Trophoblast cell (in vitro differentiated cells and primary cell): ENCODE measurements at regions not wholly inside any gene's neighbourhood (a gene's known extent, or its start where the extent isn't known, plus 50 kb on each side); places are given as distances from the start of the nearest gene placed in this dataset.

Experiments
- DNase-seq, 2 donors: peaks; one replicate each; pipeline ENCODE4 v3.0.0-alpha.2; 2016
- H2AFZ ChIP-seq: 2 replicates; pipeline ENCODE4 v1.6.1; 2013; ENCODE audit warnings: low read length, moderate library complexity, mild to moderate bottlenecking; ENCODE audit not compliant: insufficient read depth, poor library complexity
- H2AK5ac ChIP-seq: 2 replicates; pipeline ENCODE4 v1.6.1; 2013; ENCODE audit warnings: mild to moderate bottlenecking, low read length
- H2BK120ac ChIP-seq: 2 replicates; pipeline ENCODE4 v1.6.1; 2013; ENCODE audit warnings: low read length, mild to moderate bottlenecking, moderate library complexity; ENCODE audit not compliant: insufficient read depth, poor library complexity
- H2BK12ac ChIP-seq: 2 replicates; pipeline ENCODE4 v1.6.1; 2013; ENCODE audit warnings: mild to moderate bottlenecking, low read length, moderate library complexity
- H2BK5ac ChIP-seq: 2 replicates; pipeline ENCODE4 v1.6.1; 2013; ENCODE audit warnings: low read length, low read depth, moderate library complexity, mild to moderate bottlenecking; ENCODE audit not compliant: poor library complexity
- H3K14ac ChIP-seq: 2 replicates; pipeline ENCODE4 v1.6.1; 2013; ENCODE audit warnings: mild to moderate bottlenecking, low read length
- H3K18ac ChIP-seq: 2 replicates; pipeline ENCODE4 v1.6.1; 2013; ENCODE audit warnings: mild to moderate bottlenecking, low read length
- H3K23ac ChIP-seq: 2 replicates; pipeline ENCODE4 v1.6.1; 2013; ENCODE audit warnings: low read length
- H3K27ac ChIP-seq: 2 replicates; pipeline ENCODE4 v1.5.1; 2013; ENCODE audit warnings: low read depth, mild to moderate bottlenecking, inconsistent platforms, low read length, moderate library complexity
- H3K27me3 ChIP-seq: 2 replicates; pipeline ENCODE4 v1.6.1; 2013; ENCODE audit warnings: inconsistent platforms, mild to moderate bottlenecking, low read length, moderate library complexity; ENCODE audit not compliant: insufficient read depth
- H3K36me3 ChIP-seq, 2 experiments: 1 replicate in 1 of 2; 2 replicates in 1 of 2; pipeline ENCODE4 v1.6.1; 2013; ENCODE audit warnings: low read length in 2 of 2, mild to moderate bottlenecking in 2 of 2, moderate library complexity in 1 of 2; ENCODE audit not compliant: insufficient read depth in 2 of 2, control insufficient read depth in 1 of 2
- H3K4ac ChIP-seq: 2 replicates; pipeline ENCODE4 v1.6.1; 2013; ENCODE audit warnings: low read depth, mild to moderate bottlenecking, low read length, moderate library complexity
- H3K4me1 ChIP-seq, 2 experiments: 1 replicate in 1 of 2; 2 replicates in 1 of 2; pipeline ENCODE4 v1.6.1; 2013; ENCODE audit warnings: low read length in 2 of 2, mild to moderate bottlenecking in 2 of 2, moderate library complexity in 1 of 2; ENCODE audit not compliant: insufficient read depth in 2 of 2, control insufficient read depth in 1 of 2
- H3K4me2 ChIP-seq: 2 replicates; pipeline ENCODE4 v1.6.1; 2013; ENCODE audit warnings: inconsistent platforms, mild to moderate bottlenecking, low read length, moderate library complexity
- H3K4me3 ChIP-seq: 2 replicates; pipeline ENCODE4 v1.5.1; 2013; ENCODE audit warnings: mild to moderate bottlenecking, low read depth, low read length, inconsistent platforms
- H3K79me1 ChIP-seq: one replicate; pipeline ENCODE4 v1.6.1; 2013; ENCODE audit warnings: low read length
- H3K79me2 ChIP-seq: 2 replicates; pipeline ENCODE4 v1.6.1; 2013; ENCODE audit warnings: low read length, mild to moderate bottlenecking; ENCODE audit not compliant: control insufficient read depth, insufficient read depth, poor library complexity
- H3K9ac ChIP-seq: 2 replicates; pipeline ENCODE4 v1.6.1; 2013; ENCODE audit warnings: mild to moderate bottlenecking, low read length
- H3K9me3 ChIP-seq: 2 replicates; pipeline ENCODE4 v1.6.1; 2013; ENCODE audit warnings: low read depth, mild to moderate bottlenecking, control low read depth, inconsistent platforms, low read length; ENCODE audit not compliant: insufficient read depth
- H4K12ac ChIP-seq: 2 replicates; pipeline ENCODE4 v1.6.1; 2013; ENCODE audit warnings: low read depth, mild to moderate bottlenecking, low read length, moderate library complexity
- H4K8ac ChIP-seq: 2 replicates; pipeline ENCODE4 v1.6.1; 2013; ENCODE audit warnings: low read depth, mild to moderate bottlenecking, low read length, moderate library complexity
- H4K91ac ChIP-seq: one replicate; pipeline ENCODE4 v1.6.1; 2013; ENCODE audit warnings: low read depth, mild to moderate bottlenecking, low read length, moderate library complexity
- WGBS: extraction: QIAGEN DNeasy Blood & Tissue Kit; methylation state at CpG from one replicate; pipeline ENCODE4 v1.1.7; 2013; ENCODE audit warnings: missing lambda C conversion rate; ENCODE audit not compliant: insufficient read length, insufficient coverage; ENCODE audit errors: extremely low coverage; 5-methylcytosine and 5-hydroxymethylcytosine counted together

DNA sequence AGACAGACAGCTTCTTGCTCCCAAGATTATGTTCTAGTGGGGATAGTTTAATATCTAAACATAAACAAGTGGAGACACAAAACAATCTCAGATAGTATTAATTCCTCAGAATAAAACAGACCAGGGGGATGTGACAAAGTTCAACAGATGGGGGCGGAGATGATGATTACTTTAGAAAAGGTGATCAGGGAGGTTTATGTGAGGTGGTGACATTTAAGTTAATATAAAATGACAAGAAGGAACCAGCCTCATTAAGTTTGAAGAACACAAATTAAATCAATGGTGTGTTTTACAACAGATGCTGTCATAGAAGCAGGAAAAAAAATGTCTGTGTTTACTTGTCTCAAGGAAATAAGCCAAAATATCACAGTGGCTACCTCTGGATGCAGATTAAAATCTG is 119.6 kb upstream of the HMHB1 start:
- Histone ChIP-seq H3K9me3 (no peaks in the 10 kb centered on the region), H2BK12ac (no peak overlapping the region), H3K4me1 (no peaks in the 10 kb centered on the region), H4K12ac (no peak overlapping the region), H2AK5ac (no peak overlapping the region), H3K4me2 (no peak overlapping the region), H3K27me3 (no peaks in the 10 kb centered on the region), H4K91ac (no peak overlapping the region), H2BK120ac (no peak overlapping the region), H3K79me1 (no peaks in the 10 kb centered on the region), H3K27ac (no peak overlapping the region), H3K79me2 (no peaks in the 10 kb centered on the region), H2AFZ (no peak overlapping the region), H3K23ac (no peak overlapping the region), H3K9ac (no peak overlapping the region), H4K8ac (no peak overlapping the region), H3K4me3 (no peak overlapping the region), H3K4ac (no peak overlapping the region), H3K36me3 (no peaks in the 10 kb centered on the region), H3K18ac (no peak overlapping the region), H3K14ac (no peak overlapping the region), H2BK5ac (no peak overlapping the region)
- WGBS: no CpG with 5 or more reads among the region's 1 CpG
- no peak for DNase-seq

DNA sequence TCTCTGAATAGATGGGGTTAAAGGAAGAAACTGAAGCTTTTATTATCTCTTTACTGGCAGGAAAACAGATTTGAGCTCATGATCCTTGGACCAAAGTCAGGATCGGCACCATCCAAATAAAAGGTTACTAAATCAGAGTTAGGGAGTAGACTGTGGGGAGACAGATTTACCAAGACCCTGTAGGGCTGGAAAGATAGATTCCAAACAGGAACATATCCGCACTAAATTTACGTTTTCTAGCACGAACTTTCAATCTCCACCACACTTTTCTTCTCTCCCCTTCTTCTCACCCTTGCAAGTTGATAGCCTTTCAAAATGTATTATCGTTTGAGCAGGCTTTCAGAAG is 120.0 kb upstream of the HMHB1 start:
- Histone ChIP-seq H3K14ac (no peak overlapping the region), H3K9me3 (no peaks in the 10 kb centered on the region), H4K12ac (no peak overlapping the region), H3K9ac (no peak overlapping the region), H2AK5ac (no peak overlapping the region), H3K27me3 (no peaks in the 10 kb centered on the region), H4K91ac (no peak overlapping the region), H3K4me3 (no peak overlapping the region), H3K4me2 (no peak overlapping the region), H3K4me1 (no peaks in the 10 kb centered on the region), H3K27ac (no peak overlapping the region), H4K8ac (no peak overlapping the region), H2BK5ac (no peak overlapping the region), H2AFZ (no peak overlapping the region), H2BK120ac (no peak overlapping the region), H3K79me2 (no peaks in the 10 kb centered on the region), H3K4ac (no peak overlapping the region), H3K36me3 (no peaks in the 10 kb centered on the region), H2BK12ac (no peak overlapping the region), H3K23ac (no peak overlapping the region), H3K79me1 (no peaks in the 10 kb centered on the region), H3K18ac (no peak overlapping the region)
- DNase-seq: no peak
- 100% methylated on average over 3 of the region's 5 CpGs for WGBS

DNA sequence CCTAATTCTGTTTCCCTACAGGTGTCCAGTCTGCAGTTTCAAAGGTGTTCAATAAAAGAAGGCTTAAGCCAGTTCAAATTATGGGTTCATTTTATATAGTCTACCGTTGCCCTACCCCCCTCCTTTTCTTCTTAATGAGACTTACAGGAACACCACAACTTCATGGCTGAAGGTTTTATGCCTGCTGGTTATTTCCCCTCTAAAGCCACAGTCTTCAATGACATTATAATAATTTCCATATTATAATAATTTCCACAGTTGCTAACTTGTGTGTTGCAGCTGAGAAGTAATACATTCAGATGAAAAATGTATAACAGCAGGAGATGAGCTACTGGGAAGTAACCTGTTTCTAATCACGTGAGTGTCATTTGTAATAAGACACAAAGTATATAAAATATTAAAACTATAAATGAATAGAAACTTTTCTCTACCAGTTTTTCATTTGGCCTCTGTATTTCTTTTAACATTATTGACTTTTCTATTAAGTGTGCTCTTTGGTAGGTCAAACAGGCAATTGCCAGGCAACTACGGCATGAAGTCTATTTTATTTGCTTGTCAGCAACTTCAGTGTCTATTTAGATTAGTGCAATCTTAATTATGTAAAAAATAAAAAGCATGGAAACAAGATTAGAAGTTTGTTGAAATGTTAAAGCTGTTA is 120.5 kb upstream of the HMHB1 start:
- no peak overlapping the region for H2BK12ac ChIP-seq
- H3K18ac ChIP-seq: no peak overlapping the region
- no peak overlapping the region for H2AK5ac ChIP-seq
- H3K4me1 ChIP-seq: no peaks in the 10 kb centered on the region
- H2BK5ac ChIP-seq: no peak overlapping the region
- no peak overlapping the region for H3K14ac ChIP-seq
- H3K27ac ChIP-seq: no peak overlapping the region
- no peaks in the 10 kb centered on the region for H3K79me2 ChIP-seq
- H3K4me2 ChIP-seq: no peak overlapping the region
- H3K4ac ChIP-seq: no peak overlapping the region
- no peaks in the 10 kb centered on the region for H3K79me1 ChIP-seq
- no peak overlapping the region for H2AFZ ChIP-seq
- H2BK120ac ChIP-seq: no peak overlapping the region
- no peak overlapping the region for H4K8ac ChIP-seq
- no peak overlapping the region for H3K23ac ChIP-seq
- H4K91ac ChIP-seq: no peak overlapping the region
- no peaks in the 10 kb centered on the region for H3K36me3 ChIP-seq
- no peak overlapping the region for H3K4me3 ChIP-seq
- H3K27me3 ChIP-seq: no peaks in the 10 kb centered on the region
- no CpG with 5 or more reads among the region's 3 CpGs for WGBS
- no peak overlapping the region for H3K9ac ChIP-seq
- no peak for DNase-seq
- H3K9me3 ChIP-seq: no peaks in the 10 kb centered on the region
- H4K12ac ChIP-seq: no peak overlapping the region

GRCh38 chr5:143687604-143688003 is 124.4 kb upstream of the HMHB1 start:
- Histone ChIP-seq H2BK12ac (no peak overlapping the region), H2BK120ac (no peak overlapping the region), H3K4me2 (no peak overlapping the region), H3K4ac (no peak overlapping the region), H4K8ac (no peak overlapping the region), H2AK5ac (no peak overlapping the region), H3K79me2 (no peaks in the 10 kb centered on the region), H3K9ac (no peak overlapping the region), H4K12ac (no peak overlapping the region), H3K14ac (no peak overlapping the region), H2AFZ (no peak overlapping the region), H2BK5ac (no peak overlapping the region), H3K9me3 (no peaks in the 10 kb centered on the region), H4K91ac (no peak overlapping the region), H3K79me1 (no peaks in the 10 kb centered on the region), H3K4me3 (no peak overlapping the region), H3K18ac (no peak overlapping the region), H3K36me3 (no peaks in the 10 kb centered on the region), H3K4me1 (no peaks in the 10 kb centered on the region), H3K27ac (no peak overlapping the region), H3K27me3 (no peaks in the 10 kb centered on the region), H3K23ac (no peak overlapping the region)
- no peak for DNase-seq
